ENCODE measurements at regions not wholly inside any gene's neighbourhood (a gene's known extent, or its start where the extent isn't known, plus 50 kb on each side); places are given as distances from the start of the nearest gene placed in this dataset.

GRCh38 chr10:84846658-84847316 lies 518.4 kb downstream of the CCSER2 start:
- no peak for TF ChIP-seq CTCF (IDR thresholded peaks at IDR 0.05; ENCODE audit: low read depth, low read length)
- no peak for TF ChIP-seq POLR2A (IDR thresholded peaks at IDR 0.05; ENCODE audit: extremely low read depth, insufficient read length)
- TF ChIP-seq MYC (IDR thresholded peaks at IDR 0.05; ENCODE audit: low read depth, low read length): no peak
- no peak for TF ChIP-seq MAX (IDR thresholded peaks at IDR 0.05; ENCODE audit: low read depth, low read length)
